AML-193 (cell line): ENCODE measurements at regions not wholly inside any gene's neighbourhood (a gene's known extent, or its start where the extent isn't known, plus 50 kb on each side); places are given as distances from the start of the nearest gene placed in this dataset.

Source experiments
- DNase-seq, 2 experiments: peaks; one replicate each; lab custom pipeline; 2025; lab: John Stamatoyannopoulos, UW

DNA sequence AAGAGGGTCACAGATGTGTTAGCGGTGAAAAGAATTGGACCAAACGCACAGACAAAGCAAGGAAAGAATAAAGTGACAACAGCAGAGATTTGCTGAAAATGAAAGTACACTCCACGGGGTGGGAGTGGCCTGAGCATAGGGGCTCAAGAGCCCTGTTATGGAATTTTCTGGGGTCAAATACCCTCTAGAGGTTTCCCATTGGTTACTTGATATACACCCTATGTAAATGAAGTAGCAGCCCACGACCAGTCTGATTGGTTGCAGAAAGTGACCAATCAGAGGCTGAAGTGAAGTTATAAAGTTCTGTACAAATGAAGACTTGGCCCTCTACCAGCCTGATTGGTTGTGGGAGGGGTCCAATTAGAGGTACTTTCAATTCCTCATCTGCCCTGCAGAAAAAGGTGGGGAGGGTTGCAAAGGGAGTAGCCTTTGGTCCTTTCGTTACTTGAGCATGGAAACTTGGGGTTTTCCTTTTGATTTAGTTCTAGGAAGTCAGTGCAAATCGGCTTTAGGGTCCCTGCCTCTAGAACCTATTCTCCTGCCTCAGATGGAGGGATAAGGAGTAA is 125.6 kb upstream of the PRPS1L1 start:
- DNase-seq: no peak

DNA sequence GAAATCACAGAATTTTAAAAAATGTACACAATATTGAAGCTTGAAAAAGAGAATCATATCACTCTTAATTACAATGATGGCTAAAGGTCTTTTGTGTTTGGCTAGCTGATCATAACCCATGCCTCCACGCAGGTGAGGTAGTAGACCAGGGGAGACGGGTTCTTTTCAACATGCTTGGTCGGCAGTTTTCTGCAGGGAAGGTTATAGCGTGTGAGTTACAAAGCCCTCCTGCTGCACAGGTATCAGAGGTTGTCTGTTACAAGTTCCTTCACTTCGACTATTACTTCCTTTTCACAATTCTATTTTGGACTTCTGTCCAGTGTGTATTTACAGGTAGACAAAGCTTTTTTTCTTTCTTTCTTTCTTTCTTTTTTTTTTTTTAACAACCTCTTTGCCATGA is 127.1 kb upstream of the PRPS1L1 start:
- DNase-seq: no peak

DNA sequence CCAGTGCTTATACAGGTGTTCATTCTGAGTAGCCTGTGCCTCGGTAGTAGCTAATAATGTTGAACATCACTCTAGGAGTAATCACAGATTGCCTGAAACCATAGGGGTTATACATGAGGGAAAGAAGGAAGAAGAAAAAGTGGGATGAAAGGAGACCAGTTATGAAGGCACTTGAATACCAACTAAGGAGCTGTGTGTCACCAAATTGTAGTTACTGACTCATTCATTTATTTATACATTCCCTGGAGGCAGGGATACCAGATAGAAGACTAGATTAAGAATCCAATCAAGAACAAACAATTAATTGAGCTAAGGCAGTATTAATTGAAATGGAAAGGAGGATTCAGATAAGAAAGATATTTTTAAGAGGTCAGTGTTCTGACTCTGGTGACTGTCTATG is 129.6 kb upstream of the PRPS1L1 start:
- no peak for DNase-seq

DNA sequence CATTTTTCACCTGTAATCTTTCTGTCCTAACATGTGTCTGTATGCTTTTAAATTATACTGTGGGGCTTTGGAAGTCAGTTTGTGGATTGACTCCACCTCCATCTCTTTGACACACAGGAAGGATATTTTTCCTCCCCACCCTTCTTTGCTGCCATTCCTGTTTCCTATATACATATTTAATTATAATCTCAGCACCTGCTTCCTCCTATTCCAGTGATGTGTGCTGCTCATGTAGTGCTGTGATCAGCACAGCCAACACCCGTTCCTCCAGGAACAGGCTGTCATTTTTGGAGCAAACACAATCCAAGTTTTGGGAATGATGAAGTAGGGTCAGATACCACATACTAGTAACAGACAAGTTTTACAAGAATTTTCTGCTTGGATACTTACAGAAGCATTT is 135.0 kb upstream of the PRPS1L1 start:
- DNase-seq: no peak

DNA sequence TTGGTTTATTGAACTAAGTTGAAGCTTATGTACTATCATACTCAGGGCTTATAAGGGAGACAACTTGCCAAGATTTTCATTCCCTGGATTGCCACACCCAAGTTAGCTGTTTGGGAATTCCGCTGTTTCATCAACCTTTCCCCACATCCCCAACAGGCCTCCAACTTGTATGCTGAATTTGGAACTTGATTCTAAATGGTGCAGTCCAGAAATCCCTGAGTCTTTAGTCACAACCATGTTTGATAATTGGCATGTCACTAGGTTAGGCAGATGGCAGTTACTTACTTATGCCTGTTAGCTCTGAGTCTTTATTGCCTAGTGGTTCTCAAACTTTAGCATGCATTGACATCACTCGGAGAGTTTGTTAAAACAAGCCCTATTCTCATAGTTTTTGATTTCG is 135.4 kb upstream of the PRPS1L1 start:
- no peak for DNase-seq

DNA sequence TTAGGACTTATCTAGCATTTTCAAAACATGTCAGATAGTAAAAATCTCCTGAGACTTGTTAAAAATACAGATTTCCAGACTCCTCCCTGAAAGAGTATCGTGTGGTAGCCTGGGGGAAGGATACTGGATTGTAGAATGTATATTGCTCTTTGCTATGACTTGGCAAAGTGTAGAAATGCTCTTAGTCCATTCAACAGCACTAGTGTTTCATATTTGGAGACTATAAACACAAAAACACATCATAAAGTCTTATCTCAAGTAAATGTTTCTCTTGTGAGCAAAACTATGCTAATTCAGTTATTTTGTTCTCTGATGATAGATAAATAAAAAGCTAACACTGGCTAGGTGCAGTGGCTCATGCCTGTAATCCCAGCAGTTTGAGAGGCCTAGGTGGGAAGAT is 137.5 kb upstream of the PRPS1L1 start:
- DNase-seq: no peak

DNA sequence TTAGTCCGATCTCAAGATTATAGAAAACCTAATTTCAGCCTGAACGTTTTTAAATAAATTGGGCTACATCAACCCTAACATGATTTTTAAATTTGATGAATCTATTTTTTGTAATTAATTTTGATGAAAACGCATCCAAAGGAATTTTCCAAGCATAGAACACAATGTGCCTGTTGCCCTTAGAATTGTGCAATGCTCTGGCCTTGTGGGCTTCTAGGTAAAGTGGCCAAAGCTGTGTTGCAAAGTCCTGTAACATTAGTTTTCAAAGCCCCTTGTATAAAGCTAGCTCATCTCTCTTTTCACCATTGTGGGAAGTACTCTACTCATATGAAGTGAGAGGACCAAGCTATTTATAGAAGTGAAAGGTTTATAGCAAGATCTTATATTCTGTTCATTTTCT is 138.4 kb upstream of the PRPS1L1 start:
- DNase-seq: no peak

DNA sequence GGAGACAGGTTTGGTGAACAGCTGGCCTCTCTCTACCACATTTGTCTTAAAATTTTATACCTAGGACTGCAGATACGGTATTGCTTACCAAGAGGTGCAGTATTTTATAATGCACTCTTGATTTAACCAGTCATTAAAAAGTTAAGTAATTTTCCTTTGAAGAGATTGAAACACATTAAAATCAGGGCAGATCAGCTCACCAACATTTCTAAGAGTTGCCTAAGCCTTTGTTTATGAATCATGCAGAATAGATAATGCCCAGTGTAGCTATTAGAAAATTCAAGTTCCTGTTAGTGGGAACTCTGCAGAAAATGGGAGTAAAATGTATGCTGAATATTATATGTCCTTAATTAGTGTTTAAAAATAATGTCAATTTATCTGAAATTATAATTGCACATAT is 140.2 kb upstream of the PRPS1L1 start:
- DNase-seq: no peak

DNA sequence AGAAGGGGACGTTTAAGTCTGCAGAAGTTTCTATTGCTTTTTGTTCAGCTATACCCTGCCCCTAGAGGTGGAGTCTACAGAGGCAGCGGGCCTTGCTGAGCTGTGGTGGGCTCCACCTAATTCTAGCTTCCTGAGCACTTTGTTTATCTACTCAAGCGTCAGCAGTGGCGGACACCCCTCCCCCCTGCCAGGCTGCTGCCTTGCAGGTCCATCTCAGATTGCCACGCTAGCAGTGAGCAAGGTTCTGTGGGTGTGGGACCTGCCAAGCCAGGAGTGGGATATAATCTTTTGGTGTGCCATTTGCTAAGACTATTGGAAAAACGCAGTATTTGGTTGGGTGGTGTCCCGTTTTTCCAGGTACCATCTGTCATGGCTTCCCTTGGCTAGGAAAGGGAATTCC is 147.3 kb upstream of the PRPS1L1 start:
- no peak for DNase-seq

DNA sequence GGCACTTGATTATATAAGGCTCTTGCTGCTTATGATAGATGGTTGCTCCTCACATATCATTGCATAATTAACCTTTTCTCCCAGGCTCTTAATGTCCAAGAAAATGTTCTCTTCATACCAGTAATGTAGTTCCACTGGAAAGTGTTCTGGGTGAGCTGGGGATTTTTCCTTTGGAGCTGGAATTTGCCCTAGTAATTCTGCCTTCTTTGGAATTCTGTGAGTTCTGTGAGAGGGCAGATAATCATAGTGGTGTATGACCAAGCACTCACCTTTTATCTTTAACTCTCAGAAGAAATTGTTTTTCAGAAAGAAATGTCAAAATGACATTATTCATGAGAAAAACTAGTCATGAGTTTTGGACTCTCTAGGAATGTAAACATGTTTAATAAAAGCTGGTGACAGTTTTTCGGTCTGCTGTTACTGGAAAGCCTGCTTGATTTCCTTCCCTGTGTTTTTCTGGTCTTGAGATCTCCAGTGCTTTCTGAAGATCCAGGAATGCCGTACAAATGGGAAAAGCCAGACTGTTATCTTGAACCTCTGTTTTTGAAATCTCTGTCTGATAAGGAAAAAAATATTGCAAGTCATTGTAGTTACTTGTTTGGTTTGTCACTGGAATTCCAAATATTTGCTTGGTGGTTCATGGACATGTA is 148.3 kb upstream of the PRPS1L1 start:
- no peak for DNase-seq

DNA sequence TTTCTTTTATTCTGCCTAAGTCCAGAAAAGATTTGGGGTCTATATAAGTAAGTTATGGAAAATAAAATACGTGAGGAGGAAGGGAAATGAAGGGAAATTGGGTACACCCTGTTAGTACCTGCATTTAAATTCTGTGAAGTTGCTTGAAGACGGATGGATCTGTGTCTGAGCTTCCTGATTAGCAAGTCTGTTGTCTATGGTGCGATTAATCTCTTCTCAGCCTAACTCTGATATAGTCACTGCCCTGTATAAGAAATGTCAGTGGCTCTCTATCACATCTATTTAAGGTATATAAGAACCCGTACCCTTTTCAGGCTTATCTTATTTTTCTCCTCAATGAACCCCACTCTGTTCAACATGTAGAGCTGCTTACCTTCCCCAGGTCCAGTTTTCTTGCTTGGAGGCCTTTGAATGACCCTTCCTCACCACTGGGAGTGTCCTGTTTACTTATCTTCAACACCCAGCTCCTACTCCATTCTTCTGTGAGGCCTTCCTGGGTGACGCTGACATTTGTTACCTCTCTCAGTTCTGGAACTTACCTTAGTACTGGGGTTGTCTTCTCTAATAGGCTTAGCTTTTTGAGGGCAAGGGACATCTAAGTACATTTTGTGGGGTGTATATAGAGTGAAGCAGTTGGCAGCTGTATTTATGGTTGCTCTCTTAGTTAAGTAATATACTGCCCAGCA is 149.6 kb upstream of the PRPS1L1 start:
- no peak for DNase-seq

DNA sequence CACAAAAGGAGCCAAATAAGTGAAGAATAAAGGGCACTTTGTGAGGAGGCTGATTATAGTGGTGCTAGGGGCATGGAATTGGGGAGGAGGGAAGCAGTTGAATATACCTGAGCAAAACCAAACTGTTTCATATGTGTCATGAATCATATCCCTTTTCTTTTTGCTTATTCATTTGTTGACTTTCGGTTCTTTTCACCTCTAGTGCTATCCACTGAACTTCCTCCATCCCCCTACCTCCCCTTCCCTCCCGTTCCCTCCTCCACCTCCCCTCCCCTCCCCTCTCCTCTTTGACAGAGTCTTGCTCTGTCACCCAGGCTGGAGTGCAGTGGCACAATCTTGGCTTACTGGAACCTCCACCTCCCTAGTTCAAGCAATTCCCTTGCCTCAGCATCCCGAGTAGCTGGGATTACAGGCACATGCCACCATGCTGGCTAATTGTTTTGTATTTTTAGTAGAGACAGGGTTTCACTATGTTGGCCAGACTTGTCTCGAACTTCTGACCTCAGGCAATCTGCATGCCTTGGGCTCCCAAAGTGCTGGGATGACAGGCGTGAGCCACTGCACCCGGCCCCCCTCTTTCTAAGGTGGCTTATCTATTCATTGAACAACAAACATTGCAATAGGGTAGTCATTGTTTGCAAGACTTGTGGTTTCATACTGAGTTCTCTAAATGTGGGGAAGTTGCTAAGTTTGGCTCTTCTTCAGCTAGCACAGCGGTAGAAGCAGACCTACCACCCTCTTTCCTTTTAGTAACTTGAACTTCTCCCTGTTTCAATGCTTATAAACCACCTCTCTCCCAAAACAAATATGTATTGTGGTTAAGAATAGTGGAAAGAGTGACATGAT is 150.4 kb upstream of the PRPS1L1 start:
- DNase-seq: peak; percentile 78 to 88

DNA sequence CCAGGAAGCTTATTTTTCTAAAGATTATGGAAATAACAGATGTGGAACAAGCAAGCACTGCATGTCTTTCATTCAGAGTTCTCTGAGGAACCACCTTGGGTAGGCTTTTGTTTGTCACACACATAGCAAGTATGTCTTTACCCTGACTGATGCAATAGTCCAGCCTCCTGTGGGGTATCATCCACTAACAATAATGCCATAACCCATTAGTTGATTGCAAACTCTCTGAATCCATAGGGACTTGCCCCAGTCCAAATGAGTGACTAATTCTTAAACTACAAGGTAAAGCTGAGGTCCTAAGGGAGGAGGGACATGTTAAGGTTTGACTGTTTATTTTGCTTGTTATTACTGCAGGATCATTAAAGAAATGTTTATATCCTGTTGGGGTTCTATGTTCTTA is 151.4 kb upstream of the PRPS1L1 start:
- DNase-seq: no peak

DNA sequence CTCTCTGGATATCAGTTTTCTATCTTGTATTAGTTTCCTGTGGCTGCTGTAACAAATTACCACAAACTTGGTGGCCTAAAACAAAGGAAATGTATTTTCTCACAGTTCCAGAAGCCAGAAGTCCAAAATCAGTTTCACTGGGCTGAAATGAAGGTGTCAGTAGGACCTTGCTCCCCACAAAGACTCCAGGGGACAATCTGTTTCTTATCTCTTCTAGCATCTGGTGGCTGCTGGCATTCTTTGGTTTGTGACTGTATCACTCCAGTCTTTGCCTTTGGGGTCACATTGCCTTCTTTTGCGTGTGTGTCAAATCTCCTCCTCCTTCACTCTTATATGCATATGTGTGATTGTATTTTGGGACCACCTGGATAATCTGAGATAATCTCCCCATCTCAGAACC is 153.0 kb upstream of the PRPS1L1 start:
- no peak for DNase-seq

DNA sequence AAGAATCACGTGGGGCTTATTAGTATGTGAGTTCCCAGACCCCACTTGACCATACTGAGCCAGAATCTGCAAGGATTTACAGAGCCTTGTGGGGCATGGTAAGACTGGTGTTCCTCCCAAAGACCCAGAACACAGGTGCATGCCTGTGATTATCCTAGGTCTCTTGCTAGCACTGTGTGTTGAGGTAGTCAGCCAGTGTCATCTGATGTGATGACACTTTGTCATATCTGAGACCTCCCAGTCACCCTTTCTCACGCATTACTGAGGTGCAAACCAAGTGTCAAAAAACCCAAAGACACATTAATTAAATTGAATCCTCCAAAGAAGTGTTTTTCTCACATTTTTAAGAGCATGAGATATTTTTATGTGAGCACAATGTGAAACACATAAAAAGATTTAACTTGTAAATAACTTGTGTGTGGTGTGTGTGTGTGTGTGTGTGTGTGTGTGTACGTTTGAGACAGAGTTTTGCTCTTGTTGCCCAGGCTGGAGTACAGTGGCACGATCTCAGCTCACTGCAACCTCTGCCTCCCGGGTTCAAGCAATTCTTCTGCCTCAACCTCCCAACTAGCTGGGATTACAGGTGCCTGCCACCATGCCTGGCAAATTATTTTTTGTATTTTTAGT is 162.0 kb upstream of the PRPS1L1 start:
- no peak for DNase-seq

DNA sequence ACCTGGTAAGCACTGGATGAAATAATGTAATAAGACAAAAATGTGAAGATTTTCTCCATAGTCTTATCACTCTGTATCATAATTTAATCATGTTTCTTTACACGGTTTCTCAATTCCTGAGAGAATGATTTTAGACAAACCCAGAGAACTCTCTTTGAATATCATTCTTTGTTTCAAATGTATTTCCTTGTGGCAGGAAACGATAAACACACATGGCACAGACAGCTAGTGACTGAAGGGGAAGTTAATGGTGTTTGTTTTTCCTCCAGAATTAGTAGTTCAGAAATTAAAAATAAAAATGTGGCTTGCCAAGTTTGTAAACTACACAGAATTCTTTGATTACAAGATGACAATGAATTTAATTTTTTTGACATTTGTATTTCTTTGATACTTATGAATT is 163.7 kb upstream of the PRPS1L1 start:
- no peak for DNase-seq

DNA sequence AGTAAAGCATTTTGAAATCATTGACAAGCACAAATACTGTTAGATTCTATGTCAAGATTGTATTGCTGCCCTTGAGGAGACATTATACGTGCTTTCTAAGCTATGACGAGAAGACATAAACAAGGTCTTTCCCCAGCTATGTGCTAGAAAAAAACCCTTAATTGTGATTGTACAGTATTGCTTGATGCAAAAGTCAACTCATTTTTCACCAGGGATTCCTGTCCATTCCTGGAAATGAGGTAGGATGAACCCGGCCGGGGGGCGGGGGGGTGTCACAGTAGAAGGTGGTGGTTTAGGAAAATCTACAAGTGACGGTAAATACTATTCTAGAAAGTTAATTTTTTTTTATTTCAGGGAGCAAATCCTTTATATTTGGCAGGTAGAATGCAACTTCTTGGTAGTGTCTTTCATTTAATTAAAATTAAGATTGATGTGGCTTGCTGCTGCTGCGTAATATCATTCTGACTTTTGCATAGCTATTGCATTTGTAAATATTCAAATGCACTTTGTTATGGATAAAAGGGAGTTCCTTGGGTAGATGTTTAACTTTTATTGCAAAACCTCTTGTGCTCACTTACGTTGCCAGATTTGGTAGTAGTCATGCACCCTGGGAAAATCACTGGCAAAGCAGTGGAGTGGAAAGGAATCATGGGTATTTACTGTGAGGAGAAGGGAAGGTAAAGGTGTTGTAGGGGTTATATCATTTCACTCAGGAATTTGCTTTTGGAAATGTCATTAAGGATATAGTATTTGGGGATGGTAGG is 164.4 kb upstream of the PRPS1L1 start:
- DNase-seq: no peak

DNA sequence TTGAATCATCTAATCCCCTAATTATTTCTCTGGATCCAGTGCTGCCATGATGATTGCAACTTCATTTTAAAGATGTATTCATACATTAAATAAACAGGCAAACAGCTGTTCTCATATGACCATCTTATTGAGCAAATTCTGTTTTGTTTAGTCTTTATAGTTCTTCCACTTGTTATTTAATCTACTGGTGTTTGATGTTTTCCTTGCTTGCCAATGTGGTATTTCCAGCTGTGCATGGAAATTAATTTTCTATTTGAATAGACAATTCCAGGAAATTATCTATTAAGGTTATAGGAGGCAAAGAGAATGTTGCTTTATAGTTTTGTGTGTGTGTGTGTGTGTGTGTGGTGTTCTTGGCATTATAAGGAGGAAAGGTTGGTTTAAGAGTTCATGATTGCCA is 167.0 kb upstream of the PRPS1L1 start:
- DNase-seq: no peak

DNA sequence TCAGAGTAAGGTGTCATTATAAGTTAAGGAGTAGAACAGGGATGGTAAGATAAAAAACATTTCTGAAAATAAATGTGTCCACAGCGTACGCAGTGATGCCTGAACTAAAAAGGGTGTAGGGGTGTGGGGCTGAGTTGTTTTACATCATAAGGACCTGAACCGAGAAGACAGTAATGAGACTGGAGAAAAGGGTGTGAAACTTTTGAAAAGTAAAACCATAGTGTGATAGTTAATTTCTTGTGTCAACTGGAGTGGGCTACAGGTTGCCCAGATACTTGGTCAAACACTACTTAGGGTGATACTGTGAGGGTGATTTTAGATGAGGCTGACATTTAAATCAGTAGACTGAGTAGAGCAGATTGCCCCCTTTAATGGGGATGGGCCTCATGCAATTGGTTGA is 169.0 kb upstream of the PRPS1L1 start:
- DNase-seq: no peak

DNA sequence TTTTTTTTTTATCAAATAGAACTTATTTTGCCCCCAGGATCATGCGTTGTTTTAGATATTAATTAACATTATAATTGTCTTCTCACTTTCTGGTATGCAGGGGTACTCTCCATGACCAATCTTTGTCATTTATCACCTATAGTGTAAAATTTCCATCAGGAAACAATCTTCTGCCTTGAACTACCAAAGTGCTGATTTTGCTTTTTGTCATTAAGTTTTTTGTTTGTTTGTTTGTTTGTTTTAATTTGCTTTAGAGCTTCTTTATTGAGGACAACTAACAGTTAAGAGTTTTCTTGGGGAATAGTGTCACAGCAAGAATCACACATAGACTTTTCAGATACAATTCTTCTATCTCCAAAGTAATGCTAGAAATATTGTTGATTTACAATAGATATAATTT is 171.2 kb upstream of the PRPS1L1 start:
- DNase-seq: no peak

DNA sequence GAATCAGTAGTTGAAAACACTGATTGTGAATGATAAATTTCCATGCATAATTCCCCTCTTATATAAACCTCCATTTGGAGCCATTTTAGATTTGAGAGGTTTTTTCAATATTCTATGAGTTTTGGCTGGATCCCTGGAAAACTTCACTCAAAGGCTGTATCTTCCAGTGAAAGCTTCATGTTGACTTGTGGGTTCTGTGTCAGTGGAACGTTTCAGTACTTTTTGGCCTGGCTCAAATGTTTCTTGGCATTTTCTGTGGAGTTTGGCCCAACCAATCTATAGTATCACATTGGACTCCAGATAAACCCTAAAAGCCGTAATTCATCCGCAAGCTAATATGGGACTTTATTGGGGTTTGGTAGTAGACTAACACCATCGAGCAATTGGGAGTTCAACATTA is 172.6 kb upstream of the PRPS1L1 start:
- DNase-seq: no peak

DNA sequence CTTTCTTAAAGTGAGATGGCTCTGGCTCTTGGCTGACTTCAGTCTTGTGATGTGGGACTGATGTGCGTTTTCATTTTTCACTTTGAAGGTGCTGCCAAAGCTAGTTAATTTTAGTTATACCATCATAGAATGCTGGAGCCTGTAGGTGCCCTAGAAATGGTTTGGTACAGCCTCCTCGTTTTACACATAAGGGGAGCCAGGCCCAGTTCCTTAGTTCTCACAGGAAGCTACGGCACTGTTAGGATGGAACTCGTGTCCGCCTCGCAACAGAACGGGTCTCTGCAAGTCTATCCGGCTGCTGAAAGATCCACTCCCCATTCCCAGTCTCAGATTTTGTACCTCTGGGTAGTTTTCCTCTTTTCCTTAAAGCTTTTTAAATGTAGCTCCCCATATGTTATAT is 173.2 kb upstream of the PRPS1L1 start:
- no peak for DNase-seq
